HK-2 (cell line): ENCODE measurements at regions not wholly inside any gene's neighbourhood (a gene's known extent, or its start where the extent isn't known, plus 50 kb on each side); places are given as distances from the start of the nearest gene placed in this dataset.
"Not testable (repeated sequence)": the region's sequence is repeated elsewhere in the genome, so short reads cannot be mapped to it uniquely, and the experiment has no call there.

ENCODE experiments used
- DNase-seq: peaks from one replicate; pipeline ENCODE4 v3.0.0-alpha.2; 2018; ENCODE audit not compliant: unreplicated experiment

GRCh38 chr21:32884062-32884461 lies 112.5 kb upstream of the PAXBP1 start:
- DNase-seq, result no peak

- DNase-seq, result no peak
Measured at GRCh38 chr21:32886339-32886738, 114.8 kb upstream of the PAXBP1 start.

- no peak for DNase-seq
Measured at GRCh38 chr21:32887026-32887425, 115.5 kb upstream of the PAXBP1 start.

- no peak for DNase-seq
Measured at GRCh38 chr21:32888971-32889370, 117.4 kb upstream of the PAXBP1 start.

- DNase-seq, result no peak
Measured at GRCh38 chr21:32889596-32889995, 118.0 kb upstream of the PAXBP1 start.

GRCh38 chr21:32894321-32894720 lies 122.8 kb upstream of the PAXBP1 start:
- no peak for DNase-seq

GRCh38 chr21:32900814-32901213 lies 124.9 kb upstream of the OLIG2 start:
- DNase-seq, result no peak

GRCh38 chr21:32907521-32907920 lies 118.2 kb upstream of the OLIG2 start:
- no peak for DNase-seq

GRCh38 chr21:32908534-32908933 lies 117.2 kb upstream of the OLIG2 start:
- DNase-seq, result no peak

GRCh38 chr21:32909393-32909792 lies 116.3 kb upstream of the OLIG2 start:
- no peak for DNase-seq

- DNase-seq, result no peak
Measured at GRCh38 chr21:32914424-32915039, 111.2 kb upstream of the OLIG2 start.

GRCh38 chr21:32915099-32915498 lies 110.6 kb upstream of the OLIG2 start:
- no peak for DNase-seq

- DNase-seq, result no peak
Measured at GRCh38 chr21:32916088-32916487, 109.6 kb upstream of the OLIG2 start.

GRCh38 chr21:32916522-32917099 lies 109.1 kb upstream of the OLIG2 start:
- DNase-seq, result no peak

GRCh38 chr21:32917362-32918135 lies 108.2 kb upstream of the OLIG2 start:
- DNase-seq, result no peak

GRCh38 chr21:32918478-32919120 lies 107.1 kb upstream of the OLIG2 start:
- no peak for DNase-seq

GRCh38 chr21:32920474-32920873 lies 105.3 kb upstream of the OLIG2 start:
- no peak for DNase-seq

- DNase-seq, result no peak
Measured at GRCh38 chr21:32921632-32922230, 104.0 kb upstream of the OLIG2 start.

- no peak for DNase-seq
Measured at GRCh38 chr21:32925098-32925497, 100.6 kb upstream of the OLIG2 start.

- no peak for DNase-seq
Measured at GRCh38 chr21:32929633-32930038, 96.1 kb upstream of the OLIG2 start.

- DNase-seq, result no peak
Measured at GRCh38 chr21:32930673-32931072, 95.1 kb upstream of the OLIG2 start.

GRCh38 chr21:32934068-32934467 lies 91.7 kb upstream of the OLIG2 start:
- DNase-seq, result not testable (repeated sequence)
